H1 (cell line): ENCODE measurements at regions not wholly inside any gene's neighbourhood (a gene's known extent, or its start where the extent isn't known, plus 50 kb on each side); places are given as distances from the start of the nearest gene placed in this dataset.

Source experiments
- CTCF ChIA-PET: fragments of 300-600 bp; sonication (Branson Sonifier 250); formaldehyde crosslinking; loops from one replicate; lab custom pipeline; 2021; ENCODE audit not compliant: partially characterized antibody; lab: Charles Lee
- POLR2A ChIA-PET: fragments of 300-600 bp; sonication (Branson Sonifier 250); formaldehyde crosslinking; loops from one replicate; lab custom pipeline; 2021; ENCODE audit warnings: inconsistent platforms; ENCODE audit not compliant: partially characterized antibody; lab: Charles Lee
- DNase-seq, 2 experiments: peaks; one replicate each; pipeline versions ENCODE4 v3.0.0 to v3.0.0-alpha.2; 2010 to 2022; ENCODE audit warnings: low spot score in 2 of 2, low read depth in 1 of 2, mixed read lengths in 1 of 2
- FAIRE-seq: peaks from 2 replicates; lab custom pipeline; 2011; peaks lifted over from hg19 to GRCh38; lab: Jason Lieb, UNC
- H2AFZ ChIP-seq: 2 replicates; pipeline ENCODE4 v1.8.1; 2012; ENCODE audit warnings: low read length, inconsistent platforms
- H2AK5ac ChIP-seq: 2 replicates; pipeline ENCODE4 v1.6.1; 2013; ENCODE audit warnings: low read depth, low read length
- H2BK120ac ChIP-seq: replicated peaks from 2 replicates; pipeline ENCODE3; 2013; ENCODE audit warnings: low read depth, low read length, inconsistent platforms
- H2BK12ac ChIP-seq: 2 replicates; pipeline ENCODE4 v1.6.1; 2013; ENCODE audit warnings: low read depth, low read length
- H2BK15ac ChIP-seq: 2 replicates; pipeline ENCODE4 v1.6.1; 2013; ENCODE audit warnings: low read length
- H2BK20ac ChIP-seq: 2 replicates; pipeline ENCODE4 v1.6.1; 2013; ENCODE audit warnings: low read length
- H2BK5ac ChIP-seq: 2 replicates; pipeline ENCODE4 v1.6.1; 2013; ENCODE audit warnings: low read depth, low read length
- H3K14ac ChIP-seq: 2 replicates; pipeline ENCODE4 v1.6.1; 2013; ENCODE audit warnings: inconsistent platforms; ENCODE audit not compliant: insufficient read length
- H3K18ac ChIP-seq: 2 replicates; pipeline ENCODE4 v1.6.1; 2013; ENCODE audit warnings: low read length; ENCODE audit errors: extremely low read depth
- H3K23ac ChIP-seq: 2 replicates; pipeline ENCODE4 v1.6.1; 2013; ENCODE audit warnings: inconsistent platforms; ENCODE audit not compliant: insufficient read length
- H3K23me2 ChIP-seq: 2 replicates; pipeline ENCODE4 v1.6.1; 2013; ENCODE audit warnings: low read depth, low read length
- H3K27ac ChIP-seq: 2 replicates; pipeline ENCODE4 v1.6.1; 2011; ENCODE audit warnings: low read depth, low read length, inconsistent platforms
- H3K27me3 ChIP-seq, 4 experiments: replicated peaks in 1 of 4; 1 replicate in 1 of 4; 2 replicates in 3 of 4; pipeline versions ENCODE4 v1.6.1 to v1.8.1; 2011 to 2013; ENCODE audit warnings: low read length in 3 of 4, mild to moderate bottlenecking in 3 of 4, inconsistent platforms in 2 of 4, mixed read lengths in 2 of 4, moderate library complexity in 1 of 4; ENCODE audit not compliant: control insufficient read depth in 3 of 4, insufficient read depth in 3 of 4; ENCODE audit errors: extremely low read depth in 1 of 4
- H3K36me3 ChIP-seq, 4 experiments: 2 replicates each; pipeline versions ENCODE4 v1.6.1 to v1.8.1; 2011 to 2013; ENCODE audit warnings: mild to moderate bottlenecking in 4 of 4, low read length in 3 of 4, moderate library complexity in 2 of 4, control low read depth in 1 of 4, inconsistent platforms in 1 of 4; ENCODE audit not compliant: insufficient read depth in 4 of 4, control insufficient read depth in 2 of 4
- H3K4ac ChIP-seq: replicated peaks from 2 replicates; pipeline ENCODE3; 2013; ENCODE audit warnings: low read length, low read depth, mixed read lengths, inconsistent platforms; ENCODE audit not compliant: insufficient read length
- H3K4me1 ChIP-seq, 4 experiments: replicated peaks in 1 of 4; 1 replicate in 1 of 4; 2 replicates in 3 of 4; pipeline versions ENCODE4 v1.6.1 to v1.8.1; 2011 to 2013; ENCODE audit warnings: low read length in 3 of 4, inconsistent platforms in 2 of 4, mixed read lengths in 1 of 4; ENCODE audit not compliant: insufficient read depth in 4 of 4, control insufficient read depth in 3 of 4
- H3K4me2 ChIP-seq, 2 experiments: 2 replicates each; pipeline versions ENCODE4 v1.6.1 to v1.8.1; 2011 to 2013; ENCODE audit warnings: low read depth in 2 of 2, low read length in 2 of 2, control low read depth in 1 of 2, inconsistent platforms in 1 of 2, mild to moderate bottlenecking in 1 of 2; ENCODE audit not compliant: insufficient read depth in 1 of 2
- H3K4me3 ChIP-seq, 4 experiments: fragments of 200-600, 300-600 bp in 1 of 4; sonication (generic), shearing (Covaris generic), sonication (Bioruptor Twin) in 1 of 4; 2 replicates each; pipeline versions ENCODE4 v1.5.1 to v1.8.1; 2011 to 2016; ENCODE audit warnings: low read length in 4 of 4, low read depth in 3 of 4, control low read depth in 2 of 4, inconsistent platforms in 2 of 4, mild to moderate bottlenecking in 2 of 4, mixed read lengths in 1 of 4, moderate library complexity in 1 of 4; ENCODE audit not compliant: insufficient read depth in 2 of 4; ENCODE audit errors: extremely low read depth in 1 of 4
- H3K56ac ChIP-seq: replicated peaks from 2 replicates; pipeline ENCODE3; 2013; ENCODE audit warnings: low read depth, mild to moderate bottlenecking, mixed read lengths, low read length, inconsistent platforms; ENCODE audit not compliant: insufficient read length
- H3K79me1 ChIP-seq: 2 replicates; pipeline ENCODE4 v1.6.1; 2013; ENCODE audit warnings: low read depth, low read length, control low read depth
- H3K79me2 ChIP-seq, 2 experiments: 2 replicates each; pipeline versions ENCODE4 v1.6.1 to v1.8.1; 2012 to 2013; ENCODE audit warnings: low read length in 2 of 2, mild to moderate bottlenecking in 2 of 2, inconsistent platforms in 1 of 2; ENCODE audit not compliant: insufficient read depth in 2 of 2, control insufficient read depth in 1 of 2
- H3K9ac ChIP-seq, 4 experiments: replicated peaks in 1 of 4; 1 replicate in 1 of 4; 2 replicates in 3 of 4; pipeline versions ENCODE4 v1.6.1 to v1.8.1; 2011 to 2013; ENCODE audit warnings: low read depth in 3 of 4, low read length in 3 of 4, control low read depth in 2 of 4, mild to moderate bottlenecking in 2 of 4, moderate library complexity in 2 of 4, inconsistent platforms in 1 of 4; ENCODE audit errors: extremely low read depth in 1 of 4
- H3K9me3 ChIP-seq, 2 experiments: 2 replicates each; pipeline versions ENCODE4 v1.6.1 to v1.8.1; 2012 to 2013; ENCODE audit warnings: mild to moderate bottlenecking in 2 of 2, moderate library complexity in 2 of 2, control low read depth in 1 of 2, inconsistent platforms in 1 of 2, low read depth in 1 of 2, low read length in 1 of 2, mixed read lengths in 1 of 2; ENCODE audit not compliant: insufficient read depth in 2 of 2
- H4K20me1 ChIP-seq, 2 experiments: replicated peaks in 1 of 2; 2 replicates each; pipeline versions ENCODE3 to v1.8.1; 2011 to 2013; ENCODE audit warnings: inconsistent platforms in 2 of 2, low read length in 2 of 2, mild to moderate bottlenecking in 1 of 2; ENCODE audit not compliant: insufficient read depth in 2 of 2, control insufficient read depth in 1 of 2
- H4K5ac ChIP-seq: 2 replicates; pipeline ENCODE4 v1.6.1; 2013; ENCODE audit warnings: low read length, low read depth, mixed read lengths, inconsistent platforms; ENCODE audit not compliant: insufficient read length
- H4K8ac ChIP-seq: 2 replicates; pipeline ENCODE4 v1.8.0; 2013; ENCODE audit warnings: mild to moderate bottlenecking, moderate library complexity, low read length, inconsistent platforms; ENCODE audit not compliant: insufficient read depth; ENCODE audit errors: extremely low read depth
- H4K91ac ChIP-seq: replicated peaks from 2 replicates; pipeline ENCODE3; 2013; ENCODE audit warnings: low read length, mixed read lengths, inconsistent platforms; ENCODE audit not compliant: insufficient read length
- CHD2 ChIP-seq: IDR thresholded peaks from 2 replicates; pipeline ENCODE4 v1.6.1; 2012; ENCODE audit warnings: low read length, improper control_type of control experiment
- EP300 ChIP-seq, 2 experiments: IDR thresholded peaks; 1 replicate in 1 of 2; 2 replicates in 1 of 2; pipeline ENCODE4 v1.6.1; 2011 to 2012; ENCODE audit warnings: low read depth in 2 of 2, low read length in 2 of 2, mild to moderate bottlenecking in 2 of 2, borderline replicate concordance in 1 of 2, inconsistent platforms in 1 of 2, moderate library complexity in 1 of 2
- GTF2F1 ChIP-seq: IDR thresholded peaks from 2 replicates; pipeline ENCODE4 v1.6.1; 2012; ENCODE audit warnings: low read depth, low read length, improper control_type of control experiment, borderline replicate concordance
- KDM1A ChIP-seq: fragments of 200-600, 300-600 bp; sonication (generic); IDR thresholded peaks from 2 replicates; pipeline ENCODE4 v1.7.1; 2016; ENCODE audit warnings: mild to moderate bottlenecking, low read length, borderline replicate concordance
- RXRA ChIP-seq: IDR thresholded peaks from 2 replicates; pipeline ENCODE4 v1.6.1; 2011; ENCODE audit warnings: low read depth, mild to moderate bottlenecking, low read length, moderate library complexity; ENCODE audit not compliant: insufficient read depth
- SP2 ChIP-seq: IDR thresholded peaks from 2 replicates; pipeline ENCODE4 v1.6.1; 2012; ENCODE audit warnings: mild to moderate bottlenecking, low read length, inconsistent platforms
- SUZ12 ChIP-seq: fragments of 200-600 bp; sonication (generic); IDR thresholded peaks from 2 replicates; pipeline ENCODE4 v1.6.1; 2012; ENCODE audit warnings: mild to moderate bottlenecking, inconsistent platforms, low read length, moderate library complexity, mixed read lengths
- TAF7 ChIP-seq: optimal IDR thresholded peaks from 2 replicates; pipeline ENCODE3; 2011; ENCODE audit warnings: low read depth, mild to moderate bottlenecking, inconsistent platforms, low read length, moderate library complexity, borderline replicate concordance
- WGBS, 2 experiments: shearing (Covaris generic) in 1 of 2; methylation state at CpG; one replicate each; pipeline versions ENCODE4 v1.1.6 to v1.1.7; 2013 to 2015; ENCODE audit warnings: low lambda C conversion rate in 2 of 2, mixed read lengths in 2 of 2, inconsistent platforms in 1 of 2, low coverage in 1 of 2, missing lambda C conversion rate in 1 of 2; ENCODE audit not compliant: insufficient replicate concordance in 2 of 2, insufficient coverage in 1 of 2, insufficient read length in 1 of 2; ENCODE audit errors: extremely low coverage in 1 of 2, missing lambda C conversion rate in 1 of 2; 5-methylcytosine and 5-hydroxymethylcytosine counted together

- no peak overlapping the region for H2BK120ac ChIP-seq
- peaks cover 0 to 2% of the 10 kb centered on the region in 2 experiments; a peak in 1 of 4 replicates for H3K9me3 ChIP-seq
- H3K4me3 ChIP-seq, result no peak overlapping the region
- H2BK15ac ChIP-seq, result no peak overlapping the region
- H2AK5ac ChIP-seq, result no peak overlapping the region
- H3K18ac ChIP-seq, result no peak overlapping the region
- H3K27ac ChIP-seq, result no peak overlapping the region
- peaks cover 0 to 3% (median 0%) of the 10 kb centered on the region in 4 experiments; a peak in 1 of 8 replicates for H3K36me3 ChIP-seq
- no peak overlapping the region for H2BK20ac ChIP-seq
- H4K91ac ChIP-seq, result no peak overlapping the region
- H3K79me2 ChIP-seq, result no peaks in the 10 kb centered on the region
- H2BK5ac ChIP-seq, result no peak overlapping the region
- no peaks in the 10 kb centered on the region for H3K23me2 ChIP-seq
- H2AFZ ChIP-seq, result no peak overlapping the region
- no peak overlapping the region for H4K5ac ChIP-seq
- H3K27me3 ChIP-seq, result no peaks in the 10 kb centered on the region
- no peak overlapping the region for H3K4ac ChIP-seq
- no peak overlapping the region for H3K23ac ChIP-seq
- CTCF ChIA-PET, result interaction anchor here (0.7 kb wide), 1 partner anchor 9 kb away, joined by 3 read pairs; no protein-coding TSS in a partner anchor
- POLR2A ChIA-PET, result no interaction called here
- no peak for TF ChIP-seq TAF7
- no peak for TF ChIP-seq CHD2
- TF ChIP-seq SP2, result no peak
- no peak for TF ChIP-seq KDM1A
- no peak for TF ChIP-seq SUZ12
- no peak for TF ChIP-seq EP300 (IDR thresholded peaks at IDR 0.05; ENCODE audit: borderline replicate concordance in 1 of 2, low read depth in 2 of 2, low read length in 2 of 2)
- TF ChIP-seq GTF2F1, result no peak
- TF ChIP-seq RXRA, result no peak
- 98% methylated on average over 2 of the region's 2 CpGs; no CpG with 5 or more reads in 1 of the 2 experiments for WGBS, 2 experiments
- no peak overlapping the region for H4K8ac ChIP-seq
- no peaks in the 10 kb centered on the region for H3K4me1 ChIP-seq
- DNase-seq (no peak), FAIRE-seq (no peak)
- no peak overlapping the region for H3K56ac ChIP-seq
- H3K9ac ChIP-seq, result no peak overlapping the region
- H3K4me2 ChIP-seq, result no peak overlapping the region
- H3K79me1 ChIP-seq, result no peaks in the 10 kb centered on the region
- H4K20me1 ChIP-seq, result no peaks in the 10 kb centered on the region
- H3K14ac ChIP-seq, result no peak overlapping the region
- H2BK12ac ChIP-seq, result no peak overlapping the region
These were observed 213.5 kb upstream of the MBL2 start for GRCh38 chr10:52986125-52986524.
